SK-N-SH treated with all-trans-retinoic acid at 6 μM for 48 hours (cell line): ENCODE measurements at regions not wholly inside any gene's neighbourhood (a gene's known extent, or its start where the extent isn't known, plus 50 kb on each side); places are given as distances from the start of the nearest gene placed in this dataset.

Experiments used
- ARNTL ChIP-seq: fragments of 450-650 bp; formaldehyde crosslinking; IDR thresholded peaks from 2 replicates; pipeline ENCODE4 v1.5.0; 2020; ENCODE audit warnings: low read depth, mild to moderate bottlenecking, moderate library complexity, borderline replicate concordance
- CREB5 ChIP-seq: fragments of 250-450 bp; sonication (Bioruptor Pico); IDR thresholded peaks from 2 replicates; pipeline ENCODE4 v1.5.1; 2020; ENCODE audit warnings: low read depth, mild to moderate bottlenecking, moderate library complexity
- GLIS3 ChIP-seq: fragments of 250-450 bp; sonication (Bioruptor Pico); IDR thresholded peaks from 2 replicates; pipeline ENCODE4 v1.5.0; 2020; ENCODE audit warnings: mild to moderate bottlenecking, moderate library complexity
- ISL1 ChIP-seq: fragments of 250-450 bp; sonication (Bioruptor Pico); IDR thresholded peaks from 2 replicates; pipeline ENCODE4 v2.1.2; 2022; ENCODE audit warnings: mild to moderate bottlenecking, moderate library complexity
- OSR1 ChIP-seq: fragments of 250-450 bp; sonication (Bioruptor Pico); IDR thresholded peaks from 2 replicates; pipeline ENCODE4 v1.8.0; 2022; ENCODE audit warnings: moderate library complexity, mild to moderate bottlenecking, inconsistent platforms
- POU6F1 ChIP-seq: fragments of 250-450 bp; sonication (Bioruptor Pico); IDR thresholded peaks from 2 replicates; pipeline ENCODE4 v1.8.0; 2021; ENCODE audit warnings: low read depth, mild to moderate bottlenecking, moderate library complexity, borderline replicate concordance
- PPARA ChIP-seq: fragments of 250-450 bp; sonication (Bioruptor Pico); IDR thresholded peaks from 2 replicates; pipeline ENCODE4 v1.5.0; 2020; ENCODE audit warnings: mild to moderate bottlenecking, borderline replicate concordance
- RARB ChIP-seq: fragments of 250-450 bp; sonication (Bioruptor Pico); IDR thresholded peaks from 2 replicates; pipeline ENCODE4 v1.8.0; 2021; ENCODE audit warnings: mild to moderate bottlenecking, moderate library complexity
- SNAI2 ChIP-seq: fragments of 250-450 bp; sonication (Bioruptor Pico); IDR thresholded peaks from 2 replicates; pipeline ENCODE4 v1.5.0; 2020; ENCODE audit warnings: mild to moderate bottlenecking, moderate library complexity
- TCF4 ChIP-seq: fragments of 250-450 bp; sonication (Bioruptor Pico); IDR thresholded peaks from 2 replicates; pipeline ENCODE4 v1.8.0; 2021; ENCODE audit warnings: mild to moderate bottlenecking, moderate library complexity, borderline replicate concordance
- ZFP30 ChIP-seq: fragments of 450-650 bp; formaldehyde crosslinking; IDR thresholded peaks from 2 replicates; pipeline ENCODE4 v1.5.0; 2022; ENCODE audit warnings: mild to moderate bottlenecking, moderate library complexity
- ZNF565 ChIP-seq: fragments of 450-650 bp; formaldehyde crosslinking; conservative IDR thresholded peaks from 2 replicates; pipeline ENCODE4 v1.5.0; 2020; ENCODE audit warnings: low read depth, mild to moderate bottlenecking, moderate library complexity
- TF ChIP-seq, protein P1 (sequence below): fragments of 250-450 bp; sonication (Bioruptor Pico); IDR thresholded peaks from 2 replicates; pipeline ENCODE4 v1.8.0; 2020; ENCODE audit warnings: mild to moderate bottlenecking, moderate library complexity, borderline replicate concordance

GRCh38 chrX:150099316-150099715 lies 161.0 kb upstream of the EOLA2 start:
- no peak for TF ChIP-seq POU6F1 (CRISPR knock-in tag)
- no peak for TF ChIP-seq SNAI2 (CRISPR knock-in tag)
- TF ChIP-seq GLIS3 (CRISPR knock-in tag): no peak
- TF ChIP-seq ZFP30 (CRISPR knock-in tag): no peak
- TF ChIP-seq TCF4: no peak
- no peak for TF ChIP-seq CREB5 (CRISPR knock-in tag)
- TF ChIP-seq OSR1: no peak
- no peak for TF ChIP-seq RARB (CRISPR knock-in tag)
- TF ChIP-seq, protein P1, sequence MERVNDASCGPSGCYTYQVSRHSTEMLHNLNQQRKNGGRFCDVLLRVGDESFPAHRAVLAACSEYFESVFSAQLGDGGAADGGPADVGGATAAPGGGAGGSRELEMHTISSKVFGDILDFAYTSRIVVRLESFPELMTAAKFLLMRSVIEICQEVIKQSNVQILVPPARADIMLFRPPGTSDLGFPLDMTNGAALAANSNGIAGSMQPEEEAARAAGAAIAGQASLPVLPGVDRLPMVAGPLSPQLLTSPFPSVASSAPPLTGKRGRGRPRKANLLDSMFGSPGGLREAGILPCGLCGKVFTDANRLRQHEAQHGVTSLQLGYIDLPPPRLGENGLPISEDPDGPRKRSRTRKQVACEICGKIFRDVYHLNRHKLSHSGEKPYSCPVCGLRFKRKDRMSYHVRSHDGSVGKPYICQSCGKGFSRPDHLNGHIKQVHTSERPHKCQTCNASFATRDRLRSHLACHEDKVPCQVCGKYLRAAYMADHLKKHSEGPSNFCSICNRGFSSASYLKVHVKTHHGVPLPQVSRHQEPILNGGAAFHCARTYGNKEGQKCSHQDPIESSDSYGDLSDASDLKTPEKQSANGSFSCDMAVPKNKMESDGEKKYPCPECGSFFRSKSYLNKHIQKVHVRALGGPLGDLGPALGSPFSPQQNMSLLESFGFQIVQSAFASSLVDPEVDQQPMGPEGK (CRISPR knock-in tag): no peak
- TF ChIP-seq PPARA (CRISPR knock-in tag): no peak
- TF ChIP-seq ISL1 (CRISPR knock-in tag): no peak
- TF ChIP-seq ARNTL (CRISPR knock-in tag): no peak
- TF ChIP-seq ZNF565 (CRISPR knock-in tag): no peak
